GM12873 (cell line): ENCODE measurements at regions not wholly inside any gene's neighbourhood (a gene's known extent, or its start where the extent isn't known, plus 50 kb on each side); places are given as distances from the start of the nearest gene placed in this dataset.

ENCODE experiments used
- CTCF ChIP-seq: IDR thresholded peaks from 2 replicates; pipeline ENCODE4 v1.5.1; 2012; ENCODE audit warnings: low read depth, mild to moderate bottlenecking, moderate library complexity, low read length, control low read depth; ENCODE audit not compliant: insufficient read depth; ENCODE audit errors: missing control alignments

DNA sequence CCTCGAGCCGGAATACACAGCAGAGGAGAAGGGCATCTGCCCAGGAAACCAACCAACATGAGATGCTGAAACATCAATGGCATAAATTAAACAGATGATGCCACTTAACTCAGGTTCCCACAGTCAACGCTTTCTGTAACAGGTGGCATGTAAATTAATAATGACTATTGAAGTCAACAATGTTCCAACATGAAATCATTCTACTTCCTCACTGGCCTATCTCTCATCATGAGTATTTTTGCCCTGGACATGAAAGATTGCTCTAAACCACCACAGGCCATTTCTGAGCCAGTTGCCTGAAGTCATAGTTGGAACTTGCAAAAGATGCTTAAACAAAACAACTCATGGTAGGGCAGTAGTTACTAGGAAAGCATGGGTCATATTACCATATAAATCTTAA, 397.9 kb upstream of the JARID2 start:
- TF ChIP-seq CTCF: no peak

DNA sequence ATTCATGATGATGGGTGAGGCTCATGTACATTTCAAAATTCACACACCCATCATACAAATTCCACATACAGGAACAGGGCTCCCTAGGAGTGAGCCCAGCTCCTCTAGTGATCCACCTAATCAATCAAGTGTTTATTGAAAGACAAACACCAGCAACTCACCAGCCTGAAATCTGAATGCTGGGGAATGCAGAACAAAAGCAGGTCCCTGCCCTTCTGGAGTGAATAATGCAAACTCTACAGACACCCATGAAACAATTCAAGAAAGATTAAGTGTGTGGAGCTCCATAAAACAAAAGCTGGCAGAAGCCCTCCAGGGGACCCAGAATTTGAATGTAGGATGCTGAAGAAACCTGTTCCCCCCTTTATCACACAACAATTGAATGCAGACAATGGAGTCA, 396.7 kb upstream of the JARID2 start:
- TF ChIP-seq CTCF: no peak

- TF ChIP-seq CTCF: no peak
Observed at GRCh38 chr6:14851281-14851680, 394.6 kb upstream of the JARID2 start.

GRCh38 chr6:14852375-14852774, 393.5 kb upstream of the JARID2 start:
- no peak for TF ChIP-seq CTCF

DNA sequence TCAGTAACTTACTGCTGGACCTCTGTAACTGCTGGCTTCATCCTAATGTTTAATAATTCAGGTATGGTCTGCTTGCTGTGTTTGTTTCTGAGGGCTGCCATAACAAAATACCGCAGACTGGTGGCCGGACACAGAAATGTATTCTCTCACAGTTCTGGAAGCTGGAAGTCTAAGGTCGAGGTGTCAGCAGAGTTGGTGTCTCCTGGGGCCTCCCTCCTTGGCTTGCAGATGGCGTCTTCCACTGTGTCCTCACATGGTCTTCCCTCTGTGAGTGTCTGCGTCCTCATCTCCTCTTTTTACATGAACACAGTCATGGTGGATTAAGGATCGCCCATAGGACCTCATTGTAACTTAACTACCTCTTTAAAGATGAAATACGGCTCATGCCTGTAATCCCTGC, 389.7 kb upstream of the JARID2 start:
- no peak for TF ChIP-seq CTCF

DNA sequence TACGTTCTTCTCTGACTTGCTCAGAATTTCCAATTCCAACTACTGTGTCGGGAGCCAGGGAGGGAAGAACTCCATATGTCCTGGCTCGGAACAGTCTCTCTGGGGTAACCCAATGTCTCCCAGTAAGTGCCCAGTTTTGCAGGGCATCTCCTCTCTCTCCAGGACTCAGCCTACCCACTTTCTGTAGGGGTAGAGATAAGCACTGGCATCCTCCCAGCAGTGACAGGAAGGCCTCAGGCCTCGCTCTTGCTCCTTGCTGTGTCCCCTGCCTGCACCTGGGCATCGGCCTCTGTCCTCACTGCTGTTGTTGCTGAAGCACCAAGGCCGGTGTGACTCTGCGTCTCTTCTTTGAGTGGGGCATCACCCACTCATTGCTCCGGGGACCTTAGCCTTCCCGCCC, 388.9 kb upstream of the JARID2 start:
- no peak for TF ChIP-seq CTCF

- no peak for TF ChIP-seq CTCF
Observed at GRCh38 chr6:14857501-14857900, 388.4 kb upstream of the JARID2 start.

DNA sequence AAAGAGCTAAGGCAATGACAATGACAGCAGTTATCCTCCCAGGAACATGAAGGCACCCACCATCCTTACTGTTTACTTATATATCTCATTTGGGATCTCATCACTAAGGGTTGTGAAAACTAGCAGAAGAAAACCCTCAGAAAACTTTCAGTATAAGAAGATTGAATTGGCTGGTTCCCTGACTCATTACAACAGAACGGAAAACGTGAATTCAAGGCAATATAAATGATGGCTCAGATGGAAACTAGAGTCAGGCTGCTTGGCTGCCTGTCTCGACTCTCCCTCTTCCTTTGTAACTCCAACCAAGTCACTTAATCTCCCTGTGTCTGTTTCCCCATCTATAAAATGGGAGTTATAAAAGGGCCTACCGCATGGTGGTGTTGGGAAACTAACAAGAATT, 387.1 kb upstream of the JARID2 start:
- TF ChIP-seq CTCF: no peak
